ENCODE measurements at regions not wholly inside any gene's neighbourhood (a gene's known extent, or its start where the extent isn't known, plus 50 kb on each side); places are given as distances from the start of the nearest gene placed in this dataset.
A peak's percentile ranks its signal among the peaks of the same experiment; 100 is the strongest.

DNA sequence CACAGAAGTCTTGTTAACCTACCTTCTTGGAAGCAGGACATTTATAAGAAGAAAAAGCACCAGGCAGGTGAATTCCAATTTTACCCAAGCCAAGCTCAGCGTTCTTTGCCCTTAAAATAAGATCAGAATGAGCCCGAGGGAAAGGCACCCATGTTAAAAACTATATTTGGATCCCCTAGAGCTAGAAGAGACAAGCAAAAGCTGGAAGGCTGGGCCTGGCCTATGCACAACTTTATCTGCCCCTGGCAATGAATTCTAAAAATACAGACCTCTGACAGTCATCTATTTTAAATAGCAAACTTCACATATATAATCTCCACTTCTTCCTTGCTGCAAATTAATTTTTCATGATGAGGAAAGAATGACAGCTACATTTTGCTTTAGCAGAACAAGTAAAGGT lies 180.9 kb downstream of the FGFR2 start:
- Histone ChIP-seq H3K4me1 (ENCODE audit: insufficient read depth, insufficient read length) (no peaks in the 10 kb centered on the region), H3K36me3 (ENCODE audit: insufficient read depth, insufficient read length, low read length) (no peaks in the 10 kb centered on the region), H3K9me3 (ENCODE audit: insufficient read depth, low read length) (peaks cover 11% of the 10 kb centered on the region; the same call in 1 of the 2 replicates), H3K27me3 (ENCODE audit: insufficient read depth, insufficient read length) (no peaks in the 10 kb centered on the region), H3K9ac (ENCODE audit: insufficient read length, low read depth) (no peak overlapping the region), H3K4me3 (ENCODE audit: insufficient read length, low read depth) (no peak overlapping the region)
- TF ChIP-seq SUZ12 (IDR thresholded peaks at IDR 0.05; ENCODE audit: extremely low read depth, insufficient read depth, insufficient read length) (no peak), YY1 (IDR thresholded peaks at IDR 0.05; ENCODE audit: insufficient read depth, insufficient read length) (no peak), ZNF274 (IDR thresholded peaks at IDR 0.05; ENCODE audit: low read depth, low read length) (no peak)
- DNase-seq (ENCODE audit: low read depth, low spot score), result no peak

DNA sequence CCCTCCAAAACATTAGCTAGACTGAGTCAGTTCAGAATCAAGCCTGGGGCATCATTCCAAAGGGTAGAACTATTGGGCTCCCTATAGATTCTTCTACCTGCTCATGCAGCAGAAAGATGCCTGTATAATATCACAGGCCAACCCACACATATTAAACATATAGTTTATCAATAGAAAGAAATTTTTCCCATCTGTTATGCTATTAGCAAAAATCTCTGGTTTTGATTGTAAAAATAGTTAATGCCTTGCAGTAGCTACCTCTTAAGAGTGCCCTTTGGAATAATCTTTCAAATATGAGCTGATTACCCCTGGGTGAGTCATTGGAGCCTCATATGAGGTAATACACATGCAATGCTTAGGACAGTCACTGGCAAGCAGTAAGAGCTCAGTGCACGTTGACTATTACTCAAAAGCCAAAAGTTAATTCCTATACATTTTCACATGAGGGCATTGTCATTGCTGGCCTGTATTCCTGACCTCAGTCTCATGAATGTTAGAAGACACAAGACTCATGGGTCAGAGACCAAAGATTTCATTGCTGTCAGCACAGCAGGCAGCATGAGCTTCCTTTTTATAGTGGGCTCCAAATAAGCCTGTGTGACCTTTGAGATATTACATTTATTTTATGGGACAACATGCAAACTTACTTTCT lies 180.0 kb downstream of the FGFR2 start:
- no peak for DNase-seq (ENCODE audit: low read depth, low spot score)

DNA sequence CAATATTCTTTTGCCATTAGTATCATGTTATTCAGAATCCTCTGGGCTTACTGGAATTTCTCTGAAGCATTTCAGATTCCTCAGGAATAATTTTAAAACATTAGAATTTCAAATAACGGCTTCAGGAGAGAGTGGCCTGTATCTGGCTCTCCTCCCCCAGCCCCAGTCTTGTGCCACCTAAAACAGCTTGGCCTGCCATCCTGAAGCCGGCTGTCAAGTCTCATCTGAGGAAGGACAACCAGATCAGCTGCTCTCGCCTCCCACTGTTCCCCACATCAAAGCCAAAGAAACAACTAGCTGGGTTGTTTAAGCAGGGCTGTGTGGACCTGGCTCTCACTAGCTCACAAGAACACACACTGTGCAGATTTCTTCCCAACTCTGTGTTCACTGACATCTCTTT lies 178.2 kb downstream of the FGFR2 start:
- Histone ChIP-seq H3K4me1 (ENCODE audit: insufficient read depth, insufficient read length) (no peaks in the 10 kb centered on the region), H3K36me3 (ENCODE audit: insufficient read depth, insufficient read length, low read length) (no peaks in the 10 kb centered on the region), H3K4me3 (ENCODE audit: insufficient read length, low read depth) (no peak overlapping the region), H3K9me3 (ENCODE audit: insufficient read depth, low read length) (no peaks in the 10 kb centered on the region), H3K27me3 (ENCODE audit: insufficient read depth, insufficient read length) (no peaks in the 10 kb centered on the region), H3K9ac (ENCODE audit: insufficient read length, low read depth) (no peak overlapping the region)
- no peak for TF ChIP-seq YY1 (IDR thresholded peaks at IDR 0.05; ENCODE audit: insufficient read depth, insufficient read length)
- TF ChIP-seq ZNF274 (IDR thresholded peaks at IDR 0.05; ENCODE audit: low read depth, low read length), result no peak
- TF ChIP-seq SUZ12 (IDR thresholded peaks at IDR 0.05; ENCODE audit: extremely low read depth, insufficient read depth, insufficient read length), result no peak
- no peak for DNase-seq (ENCODE audit: low read depth, low spot score)

More for the DNA sequence above, 180.0 kb downstream of the FGFR2 start:
- Histone ChIP-seq H3K9ac (ENCODE audit: insufficient read length, low read depth) (no peak overlapping the region), H3K27me3 (ENCODE audit: insufficient read depth, insufficient read length) (no peaks in the 10 kb centered on the region), H3K36me3 (ENCODE audit: insufficient read depth, insufficient read length, low read length) (no peaks in the 10 kb centered on the region), H3K9me3 (ENCODE audit: insufficient read depth, low read length) (peaks cover 11% of the 10 kb centered on the region; the same call in 1 of the 2 replicates), H3K4me1 (ENCODE audit: insufficient read depth, insufficient read length) (no peaks in the 10 kb centered on the region), H3K4me3 (ENCODE audit: insufficient read length, low read depth) (no peak overlapping the region)
- TF ChIP-seq ZNF274 (IDR thresholded peaks at IDR 0.05; ENCODE audit: low read depth, low read length) (no peak), SUZ12 (IDR thresholded peaks at IDR 0.05; ENCODE audit: extremely low read depth, insufficient read depth, insufficient read length) (no peak), YY1 (IDR thresholded peaks at IDR 0.05; ENCODE audit: insufficient read depth, insufficient read length) (no peak)

GRCh38 chr10:121422096-121422495 lies 176.1 kb downstream of the FGFR2 start:
- no peak overlapping the region for H3K4me3 ChIP-seq (ENCODE audit: insufficient read length, low read depth)
- no peaks in the 10 kb centered on the region for H3K27me3 ChIP-seq (ENCODE audit: insufficient read depth, insufficient read length)
- no peak for TF ChIP-seq YY1 (IDR thresholded peaks at IDR 0.05; ENCODE audit: insufficient read depth, insufficient read length)
- TF ChIP-seq SUZ12 (IDR thresholded peaks at IDR 0.05; ENCODE audit: extremely low read depth, insufficient read depth, insufficient read length), result no peak
- TF ChIP-seq ZNF274 (IDR thresholded peaks at IDR 0.05; ENCODE audit: low read depth, low read length), result no peak
- H3K9me3 ChIP-seq (ENCODE audit: insufficient read depth, low read length), result no peaks in the 10 kb centered on the region
- H3K9ac ChIP-seq (ENCODE audit: insufficient read length, low read depth), result no peak overlapping the region
- no peak for DNase-seq (ENCODE audit: low read depth, low spot score)
- H3K36me3 ChIP-seq (ENCODE audit: insufficient read depth, insufficient read length, low read length), result no peaks in the 10 kb centered on the region
- H3K4me1 ChIP-seq (ENCODE audit: insufficient read depth, insufficient read length), result no peaks in the 10 kb centered on the region

DNA sequence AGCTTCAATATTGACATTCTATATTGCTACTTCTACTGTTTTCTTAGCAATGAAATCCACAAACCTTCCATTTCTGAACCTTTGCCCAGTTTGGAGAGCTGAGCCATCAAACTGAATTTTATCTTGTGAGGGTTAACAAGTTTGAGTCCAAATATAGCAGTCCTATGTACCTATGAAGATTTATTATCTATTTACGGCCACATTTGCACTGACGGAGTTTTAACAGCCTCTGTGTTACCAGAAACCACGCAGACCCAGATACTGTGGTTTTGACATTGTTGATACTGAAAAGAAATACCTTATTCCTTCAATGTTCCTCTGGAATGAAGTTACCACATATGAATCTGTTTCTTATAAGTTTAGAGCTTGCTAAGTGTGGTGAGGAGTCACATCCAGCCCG lies 172.6 kb downstream of the FGFR2 start:
- no peak for DNase-seq (ENCODE audit: low read depth, low spot score)
- no peak overlapping the region for H3K4me3 ChIP-seq (ENCODE audit: insufficient read length, low read depth)
- H3K9ac ChIP-seq (ENCODE audit: insufficient read length, low read depth), result no peak overlapping the region
- H3K9me3 ChIP-seq (ENCODE audit: insufficient read depth, low read length), result no peaks in the 10 kb centered on the region
- H3K27me3 ChIP-seq (ENCODE audit: insufficient read depth, insufficient read length), result no peaks in the 10 kb centered on the region
- no peaks in the 10 kb centered on the region for H3K4me1 ChIP-seq (ENCODE audit: insufficient read depth, insufficient read length)
- TF ChIP-seq ZNF274 (IDR thresholded peaks at IDR 0.05; ENCODE audit: low read depth, low read length), result no peak
- no peak for TF ChIP-seq SUZ12 (IDR thresholded peaks at IDR 0.05; ENCODE audit: extremely low read depth, insufficient read depth, insufficient read length)
- TF ChIP-seq YY1 (IDR thresholded peaks at IDR 0.05; ENCODE audit: insufficient read depth, insufficient read length), result no peak
- no peaks in the 10 kb centered on the region for H3K36me3 ChIP-seq (ENCODE audit: insufficient read depth, insufficient read length, low read length)

GRCh38 chr10:121426307-121426706 lies 171.9 kb downstream of the FGFR2 start:
- Histone ChIP-seq H3K4me1 (ENCODE audit: insufficient read depth, insufficient read length) (no peaks in the 10 kb centered on the region), H3K36me3 (ENCODE audit: insufficient read depth, insufficient read length, low read length) (no peaks in the 10 kb centered on the region), H3K27me3 (ENCODE audit: insufficient read depth, insufficient read length) (no peaks in the 10 kb centered on the region), H3K4me3 (ENCODE audit: insufficient read length, low read depth) (no peak overlapping the region), H3K9ac (ENCODE audit: insufficient read length, low read depth) (no peak overlapping the region), H3K9me3 (ENCODE audit: insufficient read depth, low read length) (no peaks in the 10 kb centered on the region)
- no peak for TF ChIP-seq SUZ12 (IDR thresholded peaks at IDR 0.05; ENCODE audit: extremely low read depth, insufficient read depth, insufficient read length)
- peak; percentile 34 for TF ChIP-seq YY1 (IDR thresholded peaks at IDR 0.05; ENCODE audit: insufficient read depth, insufficient read length)
- no peak for TF ChIP-seq ZNF274 (IDR thresholded peaks at IDR 0.05; ENCODE audit: low read depth, low read length)
- no peak for DNase-seq (ENCODE audit: low read depth, low spot score)
